IgD-negative memory B cell (primary cell): ENCODE measurements at regions not wholly inside any gene's neighbourhood (a gene's known extent, or its start where the extent isn't known, plus 50 kb on each side); places are given as distances from the start of the nearest gene placed in this dataset.
"Not testable (repeated sequence)": the region's sequence is repeated elsewhere in the genome, so short reads cannot be mapped to it uniquely, and the experiment has no call there.

Experiments used
- H3K27ac Mint-ChIP-seq, 3 donors: one replicate each; pipeline ENCODE4 v1.8.0; 2020 to 2022; ENCODE audit warnings: mild to moderate bottlenecking in 3 of 3, mixed read lengths in 3 of 3, moderate library complexity in 1 of 3
- H3K27me3 Mint-ChIP-seq: one replicate; pipeline ENCODE4 v1.8.0; 2021; ENCODE audit warnings: mixed read lengths
- H3K36me3 Mint-ChIP-seq: one replicate; pipeline ENCODE4 v1.8.0; 2020; ENCODE audit warnings: mild to moderate bottlenecking, mixed read lengths
- H3K4me1 Mint-ChIP-seq, 3 donors: one replicate each; pipeline ENCODE4 v1.8.0; 2020 to 2022; ENCODE audit warnings: mixed read lengths in 3 of 3, mild to moderate bottlenecking in 1 of 3
- H3K4me3 Mint-ChIP-seq, 4 donors: one replicate each; pipeline ENCODE4 v1.8.0; 2020 to 2022; ENCODE audit warnings: mild to moderate bottlenecking in 4 of 4, mixed read lengths in 4 of 4, moderate library complexity in 3 of 4
- H3K9me3 Mint-ChIP-seq, 3 donors: one replicate each; pipeline ENCODE4 v1.8.0; 2020 to 2021; ENCODE audit warnings: mixed read lengths in 3 of 3, mild to moderate bottlenecking in 1 of 3

DNA sequence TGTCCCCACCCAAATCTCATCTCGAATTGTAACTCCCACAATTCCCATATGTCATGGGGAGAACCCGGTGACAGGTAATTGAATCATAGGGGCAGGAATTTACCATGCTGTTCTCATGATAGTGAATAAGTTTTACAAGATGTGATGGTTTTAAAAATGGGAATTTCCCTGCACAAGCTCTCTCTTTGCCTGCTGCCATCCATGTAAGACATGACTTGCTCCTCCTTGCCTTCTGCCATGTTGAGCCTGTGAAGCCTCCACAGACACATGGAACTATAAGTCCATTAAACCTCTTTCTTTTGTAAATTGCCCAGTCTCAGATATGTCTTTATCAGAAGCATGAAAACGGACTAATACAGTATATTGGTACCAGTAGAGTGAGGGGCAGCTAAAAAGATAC lies 546.9 kb downstream of the ZNF385D start:
- not testable (repeated sequence) for H3K4me3 Mint-ChIP-seq, H3K27me3 Mint-ChIP-seq, H3K4me1 Mint-ChIP-seq, H3K27ac Mint-ChIP-seq, H3K36me3 Mint-ChIP-seq
- H3K9me3 Mint-ChIP-seq = peaks cover 7 to 17% (median 13%) of the 10 kb centered on the region in 3 donors

DNA sequence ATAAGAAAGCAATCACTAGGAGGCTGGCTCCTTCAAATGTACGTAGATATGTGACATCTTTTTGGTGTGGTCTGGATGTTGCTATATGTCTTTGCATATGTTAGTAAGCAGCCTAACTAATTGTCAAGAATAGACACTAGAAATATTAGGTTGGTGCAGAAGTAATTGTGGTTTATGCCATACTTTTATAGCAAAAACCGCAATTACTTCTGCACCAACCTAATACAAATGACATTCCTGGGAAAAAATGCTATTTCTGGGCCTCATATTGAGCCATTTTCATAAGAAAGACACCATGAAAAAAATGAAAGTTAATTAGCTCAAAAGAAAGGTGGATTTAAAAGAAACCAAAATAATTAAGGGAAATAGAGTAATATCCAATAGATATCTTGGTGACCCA lies 555.8 kb downstream of the ZNF385D start:
- Mint-ChIP-seq H3K4me1 (no peaks in the 10 kb centered on the region), H3K36me3 (no peaks in the 10 kb centered on the region), H3K27me3 (no peaks in the 10 kb centered on the region), H3K4me3 (no peak overlapping the region), H3K9me3 (peaks cover 0 to 5% (median 3%) of the 10 kb centered on the region in 3 donors), H3K27ac (no peak overlapping the region)

DNA sequence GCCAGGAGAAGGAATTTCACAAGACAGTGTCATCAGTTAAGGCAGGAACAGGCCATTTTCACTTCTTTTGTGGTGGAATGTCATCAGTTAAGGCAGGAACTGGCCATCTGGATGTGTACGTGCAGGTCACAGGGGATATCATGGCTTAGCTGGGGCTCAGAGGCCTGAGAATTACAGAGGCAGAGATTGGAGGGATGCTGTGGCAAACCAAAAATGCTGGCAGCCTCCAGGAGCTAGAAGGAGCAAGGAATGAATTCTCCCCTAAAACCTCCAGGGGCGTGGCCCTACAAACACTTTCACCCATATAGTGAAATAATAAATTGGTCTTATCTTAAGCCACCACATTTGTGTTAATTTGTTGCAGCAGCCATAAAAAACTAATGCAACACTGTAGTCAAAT lies 557.0 kb downstream of the ZNF385D start:
- not testable (repeated sequence) for H3K9me3 Mint-ChIP-seq, H3K27me3 Mint-ChIP-seq, H3K36me3 Mint-ChIP-seq, H3K4me1 Mint-ChIP-seq, H3K27ac Mint-ChIP-seq, H3K4me3 Mint-ChIP-seq

DNA sequence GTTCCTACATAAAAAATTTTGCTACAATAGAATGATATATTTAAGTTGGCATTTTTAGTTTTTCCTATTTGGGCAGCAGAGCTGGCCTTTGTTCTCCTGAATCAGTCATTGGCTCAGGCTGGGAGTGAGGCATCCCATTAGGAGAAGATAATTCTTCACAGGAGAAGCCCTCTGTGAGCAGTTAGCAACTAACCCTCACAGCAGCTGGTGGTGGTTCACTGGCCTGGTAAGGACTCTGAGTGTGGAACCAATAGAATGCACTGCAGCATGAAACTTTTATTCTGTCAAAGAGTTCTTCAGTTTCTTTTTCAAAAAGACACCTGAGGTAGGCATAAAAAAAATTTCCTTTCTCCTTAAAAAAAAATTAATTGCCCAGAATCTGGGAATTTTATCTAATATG lies 562.6 kb downstream of the ZNF385D start:
- H3K36me3 Mint-ChIP-seq = no peaks in the 10 kb centered on the region

DNA sequence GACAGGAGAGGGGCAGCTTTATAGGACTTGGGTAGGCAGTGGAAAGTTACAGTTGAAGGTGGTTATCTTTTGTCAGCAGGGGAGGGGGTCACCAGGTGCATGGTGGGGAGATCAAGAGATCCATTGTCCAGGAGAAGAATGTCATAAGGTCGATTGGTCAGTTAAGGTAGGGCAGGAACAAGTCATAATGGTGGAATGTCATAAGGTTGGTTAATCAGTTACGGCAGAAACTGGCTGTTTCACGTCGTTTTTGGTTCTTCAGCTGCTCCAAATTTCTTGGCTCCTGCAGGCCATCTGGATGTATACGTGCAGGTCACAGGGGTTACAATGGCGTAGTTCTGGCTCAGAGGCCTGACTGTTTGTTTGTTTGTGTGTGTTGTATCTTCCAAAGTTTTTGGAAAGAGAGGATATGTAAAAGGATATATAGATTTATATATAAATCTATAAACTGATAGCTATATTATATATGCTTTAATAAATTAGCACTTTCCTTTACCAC lies 565.1 kb downstream of the ZNF385D start:
- Mint-ChIP-seq H3K4me3 (no peak overlapping the region), H3K4me1 (no peaks in the 10 kb centered on the region), H3K36me3 (no peaks in the 10 kb centered on the region), H3K27me3 (no peaks in the 10 kb centered on the region), H3K27ac (no peak overlapping the region), H3K9me3 (peaks cover 0 to 3% (median 0%) of the 10 kb centered on the region in 3 donors)

More for the DNA sequence above, 562.6 kb downstream of the ZNF385D start:
- H3K9me3 Mint-ChIP-seq = peaks cover 0 to 9% (median 0%) of the 10 kb centered on the region in 3 donors
- H3K4me1 Mint-ChIP-seq = no peaks in the 10 kb centered on the region
- no peak overlapping the region for H3K27ac Mint-ChIP-seq
- no peak overlapping the region for H3K4me3 Mint-ChIP-seq
- no peaks in the 10 kb centered on the region for H3K27me3 Mint-ChIP-seq

DNA sequence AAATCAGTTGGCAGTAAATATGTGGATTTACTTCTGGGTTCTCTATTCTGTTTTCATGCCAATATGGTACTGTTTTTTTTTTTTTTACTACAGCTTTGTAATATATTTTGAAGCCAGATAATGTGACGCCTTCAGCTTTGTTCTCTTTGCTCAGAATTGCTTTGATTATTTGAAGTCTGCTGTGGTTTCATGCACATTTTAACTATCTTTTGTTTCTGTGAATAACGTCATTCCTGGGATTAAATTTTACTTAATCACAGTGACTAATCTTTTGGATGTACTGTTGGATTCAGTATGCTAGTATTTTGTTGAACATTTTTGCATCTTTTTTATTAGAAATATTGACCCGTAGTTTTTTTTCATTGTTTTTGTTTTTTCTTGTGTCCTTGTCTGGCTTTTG lies 576.5 kb downstream of the ZNF385D start:
- Mint-ChIP-seq H3K27me3 (no peaks in the 10 kb centered on the region), H3K4me3 (no peak overlapping the region), H3K9me3 (peaks cover 2 to 13% (median 5%) of the 10 kb centered on the region in 3 donors), H3K4me1 (no peaks in the 10 kb centered on the region), H3K36me3 (no peaks in the 10 kb centered on the region), H3K27ac (no peak overlapping the region)

DNA sequence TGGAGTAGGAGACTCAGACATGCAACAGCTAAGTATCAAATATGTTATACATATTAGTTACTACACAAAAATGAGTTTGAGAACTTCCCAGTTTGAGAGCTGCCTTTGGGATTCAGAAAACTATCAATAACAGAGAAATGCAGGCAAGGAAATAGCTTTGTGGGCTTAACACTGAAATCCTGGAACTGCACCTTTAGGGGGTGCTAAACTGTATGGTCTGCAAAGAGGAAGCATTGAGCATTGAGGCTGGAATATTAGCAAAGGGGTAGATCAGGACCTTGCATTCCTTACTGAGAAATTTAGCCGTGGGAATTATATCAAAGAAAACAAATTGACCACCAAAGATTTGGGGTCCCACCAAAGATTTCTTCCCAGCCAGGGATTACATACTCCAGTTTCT lies 580.0 kb downstream of the ZNF385D start:
- Mint-ChIP-seq H3K27me3 (no peaks in the 10 kb centered on the region), H3K4me3 (no peak overlapping the region), H3K9me3 (peaks cover 0 to 5% (median 2%) of the 10 kb centered on the region in 3 donors), H3K27ac (no peak overlapping the region), H3K36me3 (no peaks in the 10 kb centered on the region), H3K4me1 (no peaks in the 10 kb centered on the region)

DNA sequence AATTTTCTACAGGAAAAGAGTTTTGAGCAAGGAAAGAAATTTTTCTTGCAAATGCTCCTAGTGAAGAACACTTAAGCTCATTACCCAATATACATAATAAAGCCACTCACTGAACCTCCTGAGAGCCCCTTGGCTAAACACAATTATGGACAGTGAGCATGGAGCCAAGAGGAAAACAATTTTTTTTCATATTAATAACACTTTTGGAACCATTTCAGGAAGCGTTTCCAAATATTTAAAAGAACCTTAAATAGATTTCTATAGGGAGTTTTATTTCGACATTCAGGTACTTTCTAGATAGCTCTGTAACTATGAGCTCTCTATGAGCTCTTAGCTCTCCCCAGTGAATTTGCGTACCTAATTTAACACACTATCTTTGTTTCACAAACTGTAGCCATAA lies 581.1 kb downstream of the ZNF385D start:
- no peak overlapping the region for H3K4me3 Mint-ChIP-seq
- H3K27ac Mint-ChIP-seq = no peak overlapping the region
- H3K9me3 Mint-ChIP-seq = peaks cover 0 to 2% (median 0%) of the 10 kb centered on the region in 3 donors
- no peaks in the 10 kb centered on the region for H3K27me3 Mint-ChIP-seq
- no peaks in the 10 kb centered on the region for H3K36me3 Mint-ChIP-seq
- H3K4me1 Mint-ChIP-seq = no peaks in the 10 kb centered on the region

DNA sequence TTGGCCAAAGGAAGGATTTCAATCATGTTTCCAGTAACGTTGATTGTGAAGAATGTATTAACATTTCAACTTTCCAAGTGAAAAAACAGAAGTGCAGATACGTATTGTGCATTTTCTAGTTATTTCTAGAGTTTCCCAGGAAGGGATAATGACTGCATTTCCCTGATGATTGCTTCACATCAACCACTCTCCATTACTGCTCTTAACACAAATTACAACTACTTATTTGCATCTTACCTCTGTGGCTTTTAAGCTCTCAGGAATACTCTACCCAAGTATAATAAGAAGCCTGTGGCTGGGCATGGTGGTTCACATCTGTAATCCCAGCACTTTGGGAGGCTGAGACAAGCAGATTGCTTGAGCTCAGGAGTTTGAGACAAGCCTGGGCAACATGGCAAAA lies 582.5 kb downstream of the ZNF385D start:
- H3K4me1 Mint-ChIP-seq = no peaks in the 10 kb centered on the region
- no peaks in the 10 kb centered on the region for H3K36me3 Mint-ChIP-seq
- no peak overlapping the region for H3K4me3 Mint-ChIP-seq
- H3K9me3 Mint-ChIP-seq = no peaks in the 10 kb centered on the region
- H3K27ac Mint-ChIP-seq = no peak overlapping the region
- no peaks in the 10 kb centered on the region for H3K27me3 Mint-ChIP-seq

DNA sequence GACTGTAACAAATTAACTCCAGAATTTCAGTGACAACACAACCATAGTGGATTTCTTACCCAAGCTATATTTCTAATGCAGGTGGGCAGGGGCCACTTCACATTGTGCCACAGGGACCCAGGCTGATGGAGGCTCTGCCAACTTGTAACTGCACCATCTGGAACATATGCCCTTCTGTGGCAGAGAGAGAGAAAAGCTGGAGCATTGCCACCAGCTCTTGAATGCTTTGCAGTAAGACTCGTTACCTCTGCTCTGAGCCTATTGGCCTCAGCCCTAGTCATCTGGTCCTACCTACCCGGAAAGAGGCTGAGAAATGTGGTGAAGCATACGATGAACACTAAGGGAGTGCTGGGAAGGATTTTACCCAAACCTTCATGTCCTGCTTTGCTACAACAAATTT lies 587.1 kb downstream of the ZNF385D start:
- peak overlapping the region in 1 of 3 donors; percentile 8 for H3K27ac Mint-ChIP-seq
- no peaks in the 10 kb centered on the region for H3K36me3 Mint-ChIP-seq
- H3K9me3 Mint-ChIP-seq = no peaks in the 10 kb centered on the region
- no peaks in the 10 kb centered on the region for H3K27me3 Mint-ChIP-seq
- no peak overlapping the region for H3K4me3 Mint-ChIP-seq
- no peaks in the 10 kb centered on the region for H3K4me1 Mint-ChIP-seq

DNA sequence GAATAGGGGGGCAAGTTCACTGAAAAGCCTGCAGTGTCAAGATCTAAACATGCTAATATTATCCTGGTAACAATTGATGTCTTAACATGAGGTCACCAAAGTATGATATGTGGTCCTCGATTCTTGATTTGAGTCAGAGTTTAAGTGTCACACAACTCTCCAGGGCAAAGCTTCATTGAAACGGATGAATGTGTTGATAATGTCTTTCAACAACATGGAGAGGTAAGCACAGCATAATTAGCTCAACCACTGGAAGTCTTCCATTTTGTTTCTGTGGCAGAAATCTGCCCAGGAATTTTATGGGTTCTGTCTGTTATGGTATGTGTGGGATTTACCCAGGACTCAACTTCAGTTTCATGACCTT lies 591.5 kb downstream of the ZNF385D start:
- H3K9me3 Mint-ChIP-seq = peaks cover 0 to 3% (median 0%) of the 10 kb centered on the region in 3 donors

DNA sequence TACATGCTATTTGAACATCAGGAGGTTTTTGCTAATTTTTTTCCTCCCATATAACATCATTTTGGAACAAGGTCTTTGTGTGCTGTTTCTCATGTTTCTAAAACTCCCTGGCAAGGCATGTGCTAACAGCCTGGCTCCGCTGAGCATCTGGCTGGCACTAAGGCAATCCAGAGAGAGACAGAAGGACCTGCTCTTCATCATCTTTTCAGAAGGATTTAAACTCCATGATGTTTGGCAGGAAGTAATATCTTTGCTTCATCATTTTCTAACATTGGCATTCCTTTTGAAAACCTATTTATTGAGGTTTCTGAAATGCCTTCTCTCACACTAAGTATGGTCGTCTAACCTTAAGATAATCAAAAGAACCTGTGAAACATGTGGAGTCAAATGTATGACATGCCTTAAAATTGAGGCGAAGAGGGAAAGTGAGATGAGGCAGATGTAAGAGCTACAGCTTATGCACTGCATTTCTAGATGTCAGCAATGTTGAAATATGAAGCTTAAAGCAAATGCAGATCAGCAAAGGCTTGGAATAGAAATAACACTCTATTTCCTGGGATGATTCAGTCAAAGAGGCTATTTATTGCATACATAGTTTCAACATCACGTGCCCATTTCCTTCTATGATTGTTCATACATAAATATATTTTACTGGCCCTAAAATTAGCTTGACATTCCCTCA lies 592.0 kb downstream of the ZNF385D start:
- Mint-ChIP-seq H3K9me3 (peaks cover 0 to 3% (median 0%) of the 10 kb centered on the region in 3 donors), H3K27ac (no peak overlapping the region), H3K27me3 (no peaks in the 10 kb centered on the region), H3K36me3 (no peaks in the 10 kb centered on the region), H3K4me1 (no peaks in the 10 kb centered on the region), H3K4me3 (no peak overlapping the region)

More for the DNA sequence above, 591.5 kb downstream of the ZNF385D start:
- Mint-ChIP-seq H3K36me3 (no peaks in the 10 kb centered on the region), H3K4me1 (no peaks in the 10 kb centered on the region), H3K27me3 (no peaks in the 10 kb centered on the region), H3K4me3 (no peak overlapping the region), H3K27ac (no peak overlapping the region)

DNA sequence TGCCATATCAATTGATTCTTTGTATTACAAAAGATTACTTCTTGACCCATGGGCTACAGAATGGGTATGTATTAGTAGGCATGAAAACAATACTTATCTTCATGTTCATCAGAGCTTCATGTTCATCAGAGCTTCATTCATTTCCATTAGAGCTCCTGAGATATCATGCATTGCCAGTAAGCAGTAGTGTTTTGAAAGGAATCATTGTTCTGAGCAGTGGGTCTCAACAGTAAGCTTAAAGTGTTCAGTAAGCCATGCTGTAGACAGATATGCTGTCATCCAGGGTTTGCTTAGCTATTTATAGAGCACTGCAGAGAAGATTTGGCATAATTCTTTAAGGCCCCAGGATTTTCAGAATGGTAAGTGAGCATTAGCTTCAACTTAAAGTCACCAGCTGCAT lies 596.1 kb downstream of the ZNF385D start:
- Mint-ChIP-seq H3K27me3 (no peaks in the 10 kb centered on the region), H3K36me3 (no peaks in the 10 kb centered on the region), H3K4me1 (no peaks in the 10 kb centered on the region)

DNA sequence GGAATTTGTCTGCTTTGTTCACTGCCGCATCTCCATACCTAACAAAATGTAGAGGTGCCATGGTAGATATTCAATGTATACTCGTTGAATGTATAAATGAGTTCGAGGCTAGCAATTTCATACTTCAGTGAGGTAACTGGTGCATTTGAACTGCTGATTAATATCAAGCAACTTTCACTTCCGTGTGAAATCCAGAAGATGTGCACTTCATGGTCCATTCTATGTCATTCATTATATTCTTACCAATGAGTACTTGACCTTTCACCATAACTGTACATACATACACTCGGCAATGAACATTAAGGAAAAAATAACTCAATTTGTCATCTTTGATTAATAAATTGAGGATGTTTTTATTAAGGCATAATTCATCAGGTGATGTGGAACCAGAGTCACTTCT lies 598.5 kb downstream of the ZNF385D start:
- Mint-ChIP-seq H3K27ac (no peak overlapping the region), H3K4me3 (no peak overlapping the region), H3K4me1 (no peaks in the 10 kb centered on the region), H3K27me3 (no peaks in the 10 kb centered on the region), H3K9me3 (peaks cover 0 to 9% (median 2%) of the 10 kb centered on the region in 3 donors), H3K36me3 (no peaks in the 10 kb centered on the region)

More for the DNA sequence above, 596.1 kb downstream of the ZNF385D start:
- Mint-ChIP-seq H3K27ac (no peak overlapping the region), H3K9me3 (peaks cover 0 to 9% (median 2%) of the 10 kb centered on the region in 3 donors), H3K4me3 (no peak overlapping the region)

DNA sequence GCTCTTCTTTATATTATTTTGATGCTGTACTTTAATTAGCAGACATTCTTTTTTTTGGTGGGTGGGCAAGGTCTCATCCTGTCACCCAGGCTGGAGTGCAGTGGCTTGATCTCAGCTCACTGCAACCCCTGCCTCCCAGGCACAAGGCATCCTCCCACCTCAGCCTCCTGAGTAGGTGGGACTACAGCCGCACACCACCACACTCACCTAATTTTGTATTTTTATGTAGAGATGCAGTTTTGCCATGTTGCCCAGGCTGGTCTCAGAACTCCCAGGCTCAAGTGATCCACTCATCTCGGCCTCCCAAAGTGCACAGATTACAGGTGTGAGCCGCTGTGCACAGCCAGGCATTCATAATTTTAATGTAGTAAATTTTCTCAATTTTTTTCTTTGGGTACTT lies 608.1 kb downstream of the ZNF385D start:
- Mint-ChIP-seq H3K4me1 (no peaks in the 10 kb centered on the region), H3K36me3 (no peaks in the 10 kb centered on the region), H3K9me3 (peaks cover 0 to 7% (median 0%) of the 10 kb centered on the region in 3 donors), H3K27ac (no peak overlapping the region), H3K4me3 (no peak overlapping the region), H3K27me3 (no peaks in the 10 kb centered on the region)

DNA sequence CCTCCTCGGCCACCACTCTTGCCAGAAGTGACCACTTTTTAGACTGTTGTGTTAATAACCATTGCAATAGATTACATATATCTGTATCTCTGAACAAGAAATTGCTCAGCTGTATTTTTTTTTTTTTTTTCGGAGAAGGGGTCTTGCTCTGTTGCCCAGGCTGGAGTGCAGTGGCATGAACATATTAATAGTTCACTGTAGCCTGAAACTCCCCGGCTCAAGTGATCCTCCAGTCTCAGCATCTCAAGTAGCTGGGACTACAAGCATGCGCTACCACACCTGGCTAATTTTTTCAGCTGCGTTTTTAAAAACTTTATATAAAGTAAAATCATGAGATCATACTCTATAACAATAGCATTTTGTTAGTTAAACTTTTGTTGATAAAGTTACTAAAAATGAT lies 609.0 kb downstream of the ZNF385D start:
- H3K27ac Mint-ChIP-seq = no peak overlapping the region
- H3K9me3 Mint-ChIP-seq = peaks cover 0 to 7% (median 0%) of the 10 kb centered on the region in 3 donors
- H3K4me3 Mint-ChIP-seq = no peak overlapping the region
- H3K36me3 Mint-ChIP-seq = no peaks in the 10 kb centered on the region
- no peaks in the 10 kb centered on the region for H3K4me1 Mint-ChIP-seq
- H3K27me3 Mint-ChIP-seq = no peaks in the 10 kb centered on the region
